GM23338 (cell line): ENCODE measurements at regions not wholly inside any gene's neighbourhood (a gene's known extent, or its start where the extent isn't known, plus 50 kb on each side); places are given as distances from the start of the nearest gene placed in this dataset.

Experiments used
- CREB1 ChIP-seq: fragments of 250-450 bp; sonication (Bioruptor Pico); IDR thresholded peaks from 2 replicates; pipeline ENCODE4 v1.5.0; 2020; ENCODE audit warnings: low read depth, mild to moderate bottlenecking, moderate library complexity
- CTCF ChIP-seq, 2 experiments: fragments of 200-600 bp in 1 of 2; sonication (generic) in 1 of 2; conservative IDR thresholded peaks; 2 replicates each; pipeline versions ENCODE4 v1.5.1 to v1.6.1; 2016 to 2017; ENCODE audit warnings: antibody characterized with exemption in 2 of 2, low read depth in 2 of 2, mild to moderate bottlenecking in 2 of 2, moderate library complexity in 1 of 2
- ETS1 ChIP-seq: IDR thresholded peaks from 2 replicates; pipeline ENCODE4 v1.6.1; 2016; ENCODE audit warnings: antibody characterized with exemption
- EZH2 ChIP-seq: fragments of 200-600 bp; sonication (generic); IDR thresholded peaks from one replicate; pipeline ENCODE4 v1.8.0; 2017; ENCODE audit warnings: antibody characterized with exemption, mild to moderate bottlenecking, low read depth; ENCODE audit not compliant: unreplicated experiment
- EZH2phosphoT487 ChIP-seq: fragments of 200-600 bp; sonication (generic); IDR thresholded peaks from one replicate; pipeline ENCODE4 v1.8.1; 2018; ENCODE audit warnings: antibody characterized with exemption; ENCODE audit not compliant: unreplicated experiment
- JUNB ChIP-seq: IDR thresholded peaks from one replicate; pipeline ENCODE4 v1.6.1; 2016; ENCODE audit warnings: antibody characterized with exemption; ENCODE audit not compliant: unreplicated experiment
- POLR2AphosphoS5 ChIP-seq: IDR thresholded peaks from 2 replicates; pipeline ENCODE4 v1.6.1; 2016; ENCODE audit warnings: antibody characterized with exemption, low read depth
- REST ChIP-seq: IDR thresholded peaks from one replicate; pipeline ENCODE4 v1.6.1; 2018; ENCODE audit warnings: antibody characterized with exemption; ENCODE audit not compliant: unreplicated experiment
- ZNF331 ChIP-seq: fragments of 250-450 bp; sonication (Bioruptor Pico); IDR thresholded peaks from 2 replicates; pipeline ENCODE4 v1.5.0; 2020; ENCODE audit warnings: low read depth, mild to moderate bottlenecking, moderate library complexity
- ZNF462 ChIP-seq: fragments of 250-450 bp; sonication (Bioruptor Pico); IDR thresholded peaks from 2 replicates; pipeline ENCODE4 v1.5.0; 2020; ENCODE audit warnings: mild to moderate bottlenecking, moderate library complexity

GRCh38 chr4:79620617-79621016 lies 212.6 kb upstream of the GK2 start:
- TF ChIP-seq CTCF (conservative IDR thresholded peaks at IDR 0.05; ENCODE audit: low read depth in 2 of 2) (no peak), CREB1 (no peak), ZNF462 (no peak), EZH2 (no peak), ETS1 (no peak), REST (no peak), POLR2AphosphoS5 (no peak), EZH2phosphoT487 (no peak), JUNB (no peak), ZNF331 (no peak)
